ENCODE measurements at regions not wholly inside any gene's neighbourhood (a gene's known extent, or its start where the extent isn't known, plus 50 kb on each side); places are given as distances from the start of the nearest gene placed in this dataset.

DNA sequence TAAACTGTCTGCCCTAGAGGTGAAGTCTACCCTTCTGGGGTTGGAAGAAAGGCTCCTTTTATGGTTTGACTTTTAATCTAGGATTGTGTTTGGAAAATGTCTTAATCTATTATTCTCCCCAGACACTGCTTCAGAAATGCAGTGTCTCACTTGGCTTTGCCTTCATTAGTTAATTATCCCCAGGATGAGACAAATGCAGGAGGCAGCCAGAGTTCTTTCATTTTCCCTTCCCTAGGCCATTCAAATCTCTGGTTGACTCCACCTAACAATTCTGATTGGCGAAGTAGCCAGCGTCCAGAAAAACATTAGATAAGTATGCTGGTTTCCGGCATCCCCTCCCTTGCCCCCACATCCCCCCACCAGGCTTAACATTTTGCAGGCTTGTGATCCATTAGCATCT is 325.8 kb upstream of the PBX1 start:
- TF ChIP-seq FOXM1 (IDR thresholded peaks at IDR 0.05; ENCODE audit: borderline replicate concordance), result no peak
- no peak for TF ChIP-seq NFRKB (IDR thresholded peaks at IDR 0.05)
- no peak for TF ChIP-seq ELF4 (IDR thresholded peaks at IDR 0.05)
- TF ChIP-seq FOXA1 (IDR thresholded peaks at IDR 0.05), result no peak
- no peak for TF ChIP-seq SUZ12 (IDR thresholded peaks at IDR 0.05)
- TF ChIP-seq SP1 (IDR thresholded peaks at IDR 0.05), result no peak
- TF ChIP-seq CTBP1 (IDR thresholded peaks at IDR 0.05; ENCODE audit: borderline replicate concordance), result no peak
- no peak for TF ChIP-seq ZNF384 (IDR thresholded peaks at IDR 0.05)
- no peak for TF ChIP-seq ARNT (IDR thresholded peaks at IDR 0.05)
- no peak for TF ChIP-seq BHLHE40 (IDR thresholded peaks at IDR 0.05; ENCODE audit: borderline replicate concordance)
- TF ChIP-seq HDGF (IDR thresholded peaks at IDR 0.05; ENCODE audit: borderline replicate concordance), result no peak
- TF ChIP-seq TARDBP (IDR thresholded peaks at IDR 0.05), result no peak
- no peak for TF ChIP-seq PKNOX1 (IDR thresholded peaks at IDR 0.05)
- no peak for TF ChIP-seq LEF1 (IDR thresholded peaks at IDR 0.05; ENCODE audit: borderline replicate concordance)
